Neural cell (in vitro differentiated cells): ENCODE measurements at regions not wholly inside any gene's neighbourhood (a gene's known extent, or its start where the extent isn't known, plus 50 kb on each side); places are given as distances from the start of the nearest gene placed in this dataset.
"Not testable (repeated sequence)": the region's sequence is repeated elsewhere in the genome, so short reads cannot be mapped to it uniquely, and the experiment has no call there.

ENCODE experiments used
- H2AFZ ChIP-seq: fragments of 200-600, 300-800 bp; sonication (generic), shearing (Covaris generic); 2 replicates; pipeline ENCODE4 v1.6.0; 2014; ENCODE audit warnings: low read depth, mild to moderate bottlenecking, antibody characterized with exemption, low read length, moderate library complexity
- H3F3A ChIP-seq: fragments of 200-600 bp; shearing (Covaris generic); 2 replicates; pipeline ENCODE4 v1.6.1; 2016; ENCODE audit warnings: mild to moderate bottlenecking, moderate library complexity, mixed read lengths, antibody characterized with exemption, low read length; ENCODE audit not compliant: insufficient read depth, poor library complexity, severe bottlenecking
- H3K27ac ChIP-seq: fragments of 200-600, 300-800 bp; sonication (generic), shearing (Covaris generic); 2 replicates; pipeline ENCODE4 v1.5.1; 2014; ENCODE audit warnings: mild to moderate bottlenecking, low read length, moderate library complexity
- H3K27me3 ChIP-seq: fragments of 300-800, 200-600 bp; sonication (generic), shearing (Covaris generic); 2 replicates; pipeline ENCODE4 v1.6.0; 2014; ENCODE audit warnings: mild to moderate bottlenecking, low read depth, low read length, moderate library complexity; ENCODE audit not compliant: insufficient read depth
- H3K36me3 ChIP-seq: fragments of 300-800, 200-600 bp; sonication (generic), shearing (Covaris generic); 2 replicates; pipeline ENCODE4 v1.5.1; 2014; ENCODE audit warnings: mild to moderate bottlenecking, antibody characterized with exemption, low read length, moderate library complexity; ENCODE audit not compliant: insufficient read depth
- H3K4me2 ChIP-seq: fragments of 300-800, 200-600 bp; sonication (generic), shearing (Covaris generic); 2 replicates; pipeline ENCODE4 v1.6.0; 2014; ENCODE audit warnings: mild to moderate bottlenecking, low read length
- H3K4me3 ChIP-seq: fragments of 300-800, 200-600 bp; sonication (generic), shearing (Covaris generic); 2 replicates; pipeline ENCODE4 v1.5.1; 2014; ENCODE audit warnings: mild to moderate bottlenecking, low read length, moderate library complexity
- H3K79me2 ChIP-seq: fragments of 200-600 bp; shearing (Covaris generic); replicated peaks from 2 replicates; pipeline ENCODE4 v1.6.0; 2014; ENCODE audit warnings: mild to moderate bottlenecking, low read length, moderate library complexity; ENCODE audit not compliant: insufficient read depth
- H3K9ac ChIP-seq: fragments of 300-800, 200-600 bp; sonication (generic), shearing (Covaris generic); 2 replicates; pipeline ENCODE4 v1.6.1; 2016; ENCODE audit warnings: mild to moderate bottlenecking, low read length, mixed read lengths
- H3K9me2 ChIP-seq: fragments of 200-600 bp; shearing (Covaris generic); 2 replicates; pipeline ENCODE4 v1.6.1; 2016; ENCODE audit warnings: mild to moderate bottlenecking, low read length, mixed read lengths; ENCODE audit not compliant: insufficient read depth
- H3K9me3 ChIP-seq: fragments of 200-600, 300-800 bp; sonication (generic), shearing (Covaris generic); 2 replicates; pipeline ENCODE4 v1.6.1; 2016; ENCODE audit warnings: mild to moderate bottlenecking, mixed run types, low read length, moderate library complexity, mixed read lengths
- H4K20me1 ChIP-seq: fragments of 200-600 bp; shearing (Covaris generic); 2 replicates; pipeline ENCODE4 v1.6.1; 2016; ENCODE audit warnings: mild to moderate bottlenecking, mixed run types; ENCODE audit not compliant: insufficient read depth
- EP300 ChIP-seq: fragments of 450-650 bp; conservative IDR thresholded peaks from 2 replicates; pipeline ENCODE4 v1.6.1; 2014; ENCODE audit warnings: antibody characterized with exemption, mild to moderate bottlenecking, moderate library complexity; ENCODE audit not compliant: poor library complexity, severe bottlenecking
- EZH2 ChIP-seq: fragments of 200-600, 300-800 bp; shearing (Covaris generic), sonication (generic); IDR thresholded peaks from 2 replicates; pipeline ENCODE4 v1.6.1; 2014; ENCODE audit warnings: antibody characterized with exemption, low read length, borderline replicate concordance, mild to moderate bottlenecking; ENCODE audit not compliant: insufficient read depth, poor library complexity, severe bottlenecking
- MXI1 ChIP-seq: fragments of 450-650 bp; conservative IDR thresholded peaks from 2 replicates; pipeline ENCODE4 v1.6.1; 2014; ENCODE audit warnings: antibody characterized with exemption, mild to moderate bottlenecking; ENCODE audit not compliant: poor library complexity, severe bottlenecking
- POLR2AphosphoS5 ChIP-seq: IDR thresholded peaks from 2 replicates; pipeline ENCODE4 v1.6.1; 2012
- RAD21 ChIP-seq: fragments of 450-650 bp; conservative IDR thresholded peaks from 2 replicates; pipeline ENCODE4 v1.6.1; 2014; ENCODE audit warnings: antibody characterized with exemption, mild to moderate bottlenecking, moderate library complexity
- REST ChIP-seq: IDR thresholded peaks from 2 replicates; pipeline ENCODE4 v1.6.1; 2012; ENCODE audit warnings: borderline replicate concordance
- SMC3 ChIP-seq: fragments of 450-650 bp; conservative IDR thresholded peaks from 2 replicates; pipeline ENCODE4 v1.6.1; 2014; ENCODE audit warnings: antibody characterized with exemption, mild to moderate bottlenecking, moderate library complexity; ENCODE audit not compliant: poor library complexity
- TAF1 ChIP-seq: IDR thresholded peaks from 2 replicates; pipeline ENCODE4 v1.6.1; 2012; ENCODE audit warnings: low read depth
- TF ChIP-seq, protein P1 (sequence below): fragments of 450-650 bp; IDR thresholded peaks from 2 replicates; pipeline ENCODE4 v1.5.1; 2014; ENCODE audit warnings: antibody characterized with exemption, mild to moderate bottlenecking, moderate library complexity; ENCODE audit not compliant: poor library complexity, severe bottlenecking

- H4K20me1 ChIP-seq, result no peaks in the 10 kb centered on the region
- no peak overlapping the region for H3K4me3 ChIP-seq
- TF ChIP-seq EP300, result no peak
- TF ChIP-seq, protein P1, sequence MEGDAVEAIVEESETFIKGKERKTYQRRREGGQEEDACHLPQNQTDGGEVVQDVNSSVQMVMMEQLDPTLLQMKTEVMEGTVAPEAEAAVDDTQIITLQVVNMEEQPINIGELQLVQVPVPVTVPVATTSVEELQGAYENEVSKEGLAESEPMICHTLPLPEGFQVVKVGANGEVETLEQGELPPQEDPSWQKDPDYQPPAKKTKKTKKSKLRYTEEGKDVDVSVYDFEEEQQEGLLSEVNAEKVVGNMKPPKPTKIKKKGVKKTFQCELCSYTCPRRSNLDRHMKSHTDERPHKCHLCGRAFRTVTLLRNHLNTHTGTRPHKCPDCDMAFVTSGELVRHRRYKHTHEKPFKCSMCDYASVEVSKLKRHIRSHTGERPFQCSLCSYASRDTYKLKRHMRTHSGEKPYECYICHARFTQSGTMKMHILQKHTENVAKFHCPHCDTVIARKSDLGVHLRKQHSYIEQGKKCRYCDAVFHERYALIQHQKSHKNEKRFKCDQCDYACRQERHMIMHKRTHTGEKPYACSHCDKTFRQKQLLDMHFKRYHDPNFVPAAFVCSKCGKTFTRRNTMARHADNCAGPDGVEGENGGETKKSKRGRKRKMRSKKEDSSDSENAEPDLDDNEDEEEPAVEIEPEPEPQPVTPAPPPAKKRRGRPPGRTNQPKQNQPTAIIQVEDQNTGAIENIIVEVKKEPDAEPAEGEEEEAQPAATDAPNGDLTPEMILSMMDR, result no peak
- TF ChIP-seq MXI1, result no peak
- TF ChIP-seq RAD21, result no peak
- no peak for TF ChIP-seq TAF1
- TF ChIP-seq SMC3, result no peak
- no peak for TF ChIP-seq EZH2
- no peak for TF ChIP-seq POLR2AphosphoS5
- no peak for TF ChIP-seq REST
- H3K9me2 ChIP-seq, result no peaks in the 10 kb centered on the region
- no peak overlapping the region for H3K4me2 ChIP-seq
- H3K79me2 ChIP-seq, result no peaks in the 10 kb centered on the region
- H2AFZ ChIP-seq, result no peak overlapping the region
- no peak overlapping the region for H3K9ac ChIP-seq
- no peaks in the 10 kb centered on the region for H3K36me3 ChIP-seq
- no peaks in the 10 kb centered on the region for H3K27me3 ChIP-seq
- H3K27ac ChIP-seq, result no peak overlapping the region
- no peaks in the 10 kb centered on the region for H3K9me3 ChIP-seq
- no peaks in the 10 kb centered on the region for H3F3A ChIP-seq
These were observed 536.5 kb upstream of the CDH10 start for GRCh38 chr5:25181249-25181648.

GRCh38 chr5:25162616-25163015, 517.8 kb upstream of the CDH10 start:
- not testable (repeated sequence) for H3K4me2 ChIP-seq, H2AFZ ChIP-seq

GRCh38 chr5:25160891-25161290, 516.1 kb upstream of the CDH10 start:
- TF ChIP-seq TAF1 (no peak), EP300 (no peak), POLR2AphosphoS5 (no peak), SMC3 (no peak), RAD21 (no peak), REST (no peak), EZH2 (no peak), MXI1 (no peak)
- TF ChIP-seq, protein P1, result no peak
- H3K36me3 ChIP-seq, result no peaks in the 10 kb centered on the region
- H3K9me2 ChIP-seq, result no peaks in the 10 kb centered on the region
- H4K20me1 ChIP-seq, result no peaks in the 10 kb centered on the region
- no peak overlapping the region for H2AFZ ChIP-seq
- H3K4me2 ChIP-seq, result no peak overlapping the region
- no peak overlapping the region for H3K9ac ChIP-seq
- H3K27ac ChIP-seq, result no peak overlapping the region
- no peaks in the 10 kb centered on the region for H3K9me3 ChIP-seq
- no peaks in the 10 kb centered on the region for H3K79me2 ChIP-seq
- H3K27me3 ChIP-seq, result no peaks in the 10 kb centered on the region
- H3F3A ChIP-seq, result no peaks in the 10 kb centered on the region
- no peak overlapping the region for H3K4me3 ChIP-seq

More at GRCh38 chr5:25162616-25163015, 517.8 kb upstream of the CDH10 start:
- H3K4me3 ChIP-seq, H3K27ac ChIP-seq, H3K9me2 ChIP-seq, H3K9me3 ChIP-seq, H3K36me3 ChIP-seq, H3K79me2 ChIP-seq, H3F3A ChIP-seq, H4K20me1 ChIP-seq, H3K9ac ChIP-seq, H3K27me3 ChIP-seq: not testable (repeated sequence)
